Psoas muscle (tissue), 7 donors: ENCODE measurements at regions not wholly inside any gene's neighbourhood (a gene's known extent, or its start where the extent isn't known, plus 50 kb on each side); places are given as distances from the start of the nearest gene placed in this dataset.

Experiments
- ATAC-seq, 4 donors: fragments of 200-7000 bp; cut with Tn5 transposase; one replicate each; pipeline ENCODE4 v1.9.1; 2020; ENCODE audit warnings: moderate library complexity in 3 of 4, mild to moderate bottlenecking in 2 of 4
- DNase-seq, 2 donors: peaks; one replicate each; pipeline ENCODE4 v3.0.0-alpha.2; 2020
- H3K27ac ChIP-seq: fragments of 200-600 bp; one replicate; pipeline ENCODE4 v1.8.0; 2022
- H3K27me3 ChIP-seq, 3 donors: fragments of 200-600 bp in 1 of 3; one replicate each; pipeline versions ENCODE4 v1.6.1 to v1.8.0; 2013 to 2022; ENCODE audit warnings: low read length in 2 of 3, mild to moderate bottlenecking in 2 of 3, moderate library complexity in 1 of 3; ENCODE audit not compliant: insufficient read depth in 3 of 3
- H3K36me3 ChIP-seq, 2 donors: fragments of 200-600 bp in 1 of 2; one replicate each; pipeline versions ENCODE4 v1.6.1 to v1.8.0; 2013 to 2022; ENCODE audit warnings: low read depth in 1 of 2, mild to moderate bottlenecking in 1 of 2, moderate library complexity in 1 of 2; ENCODE audit not compliant: insufficient read depth in 1 of 2
- H3K4me1 ChIP-seq: fragments of 200-600 bp; one replicate; pipeline ENCODE4 v1.8.0; 2022
- H3K4me3 ChIP-seq: fragments of 200-600 bp; one replicate; pipeline ENCODE4 v1.8.0; 2022; ENCODE audit warnings: mild to moderate bottlenecking
- H3K9me3 ChIP-seq: fragments of 200-600 bp; one replicate; pipeline ENCODE4 v1.8.0; 2022
- CTCF ChIP-seq: fragments of 200-600 bp; IDR thresholded peaks from one replicate; pipeline ENCODE4 v1.8.0; 2022; ENCODE audit warnings: antibody characterized with exemption
- WGBS, 3 donors: extraction: QIAGEN DNeasy Blood & Tissue Kit; methylation state at CpG; one replicate each; pipeline versions ENCODE4 v1.1.6 to v1.1.7; 2013; 5-methylcytosine and 5-hydroxymethylcytosine counted together
- intact Hi-C, 2 donors: fragments of 100-400 bp; cut with DNase I; formaldehyde crosslinking; loops; one replicate each; pipeline versions ENCODE4 v1.11.0 to v1.14.2; 2022
- donor health status: healthy with polysubstance abuse.
- donor health status: DM: no; HTN: no; CAD: no; lungs with moderate emphysema.
- donor health status: Bipolar disorder and iron deficiency.
- donor health status: healthy.
- donor health status: DM: yes; HTN: yes; CAD: no.
- donor health status: DM: no; HTN: no; CAD: no.
- donor health status: DM: yes; HTN: yes; CAD: no.

GRCh38 chr5:166505544-166505943 is 1785.9 kb upstream of the WWC1 start:
- Histone ChIP-seq H3K27ac (no peak overlapping the region), H3K9me3 (no peaks in the 10 kb centered on the region), H3K36me3 (no peaks in the 10 kb centered on the region), H3K4me3 (no peak overlapping the region), H3K27me3 (no peaks in the 10 kb centered on the region), H3K4me1 (no peaks in the 10 kb centered on the region)
- intact Hi-C loops: no loop called here
- ATAC-seq (no peak), DNase-seq (no peak)
- TF ChIP-seq CTCF: no peak

- DNase-seq (no peak), ATAC-seq (no peak)
- H3K27me3 ChIP-seq: no peaks in the 10 kb centered on the region
- H3K4me1 ChIP-seq: no peaks in the 10 kb centered on the region
- 58 to 74% (median 63%) methylated on average over 2 of the region's 2 CpGs for WGBS, 3 donors
- no peak overlapping the region for H3K4me3 ChIP-seq
- H3K9me3 ChIP-seq: no peaks in the 10 kb centered on the region
- H3K27ac ChIP-seq: no peak overlapping the region
- no peak for TF ChIP-seq CTCF
- H3K36me3 ChIP-seq: no peaks in the 10 kb centered on the region
- intact Hi-C loops: no loop called here
Measured at GRCh38 chr5:166507810-166508425, 1783.5 kb upstream of the WWC1 start.

- intact Hi-C loops: no loop called here
- H3K27ac ChIP-seq: no peak overlapping the region
- TF ChIP-seq CTCF: no peak
- no peak for DNase-seq
- no peak for ATAC-seq
- 47 to 53% (median 53%) methylated on average over 3 of the region's 3 CpGs for WGBS, 3 donors
- no peaks in the 10 kb centered on the region for H3K27me3 ChIP-seq
- no peak overlapping the region for H3K4me3 ChIP-seq
- no peaks in the 10 kb centered on the region for H3K4me1 ChIP-seq
- H3K9me3 ChIP-seq: no peaks in the 10 kb centered on the region
- no peaks in the 10 kb centered on the region for H3K36me3 ChIP-seq
Measured at GRCh38 chr5:166509085-166509484, 1782.4 kb upstream of the WWC1 start.

GRCh38 chr5:166517976-166518375 is 1773.5 kb upstream of the WWC1 start:
- no peaks in the 10 kb centered on the region for H3K9me3 ChIP-seq
- H3K27ac ChIP-seq: no peak overlapping the region
- H3K27me3 ChIP-seq: no peaks in the 10 kb centered on the region
- intact Hi-C loops: no loop called here
- ATAC-seq (no peak), DNase-seq (no peak)
- H3K36me3 ChIP-seq: no peaks in the 10 kb centered on the region
- no peak overlapping the region for H3K4me3 ChIP-seq
- 68 to 70% (median 70%) methylated on average over 5 of the region's 5 CpGs for WGBS, 3 donors
- no peak for TF ChIP-seq CTCF
- H3K4me1 ChIP-seq: no peaks in the 10 kb centered on the region

- intact Hi-C loops: no loop called here
Measured at GRCh38 chr5:166523206-166523605, 1768.2 kb upstream of the WWC1 start.

More at GRCh38 chr5:166523206-166523605, 1768.2 kb upstream of the WWC1 start:
- H3K27me3 ChIP-seq: no peaks in the 10 kb centered on the region
- no peak overlapping the region for H3K27ac ChIP-seq
- ATAC-seq (no peak), DNase-seq (no peak)
- H3K9me3 ChIP-seq: no peaks in the 10 kb centered on the region
- H3K4me1 ChIP-seq: no peaks in the 10 kb centered on the region
- 65 to 88% (median 75%) methylated on average over 2 of the region's 2 CpGs for WGBS, 3 donors
- no peaks in the 10 kb centered on the region for H3K36me3 ChIP-seq
- no peak overlapping the region for H3K4me3 ChIP-seq
- TF ChIP-seq CTCF: no peak
